ENCODE measurements at regions not wholly inside any gene's neighbourhood (a gene's known extent, or its start where the extent isn't known, plus 50 kb on each side); places are given as distances from the start of the nearest gene placed in this dataset.

DNA sequence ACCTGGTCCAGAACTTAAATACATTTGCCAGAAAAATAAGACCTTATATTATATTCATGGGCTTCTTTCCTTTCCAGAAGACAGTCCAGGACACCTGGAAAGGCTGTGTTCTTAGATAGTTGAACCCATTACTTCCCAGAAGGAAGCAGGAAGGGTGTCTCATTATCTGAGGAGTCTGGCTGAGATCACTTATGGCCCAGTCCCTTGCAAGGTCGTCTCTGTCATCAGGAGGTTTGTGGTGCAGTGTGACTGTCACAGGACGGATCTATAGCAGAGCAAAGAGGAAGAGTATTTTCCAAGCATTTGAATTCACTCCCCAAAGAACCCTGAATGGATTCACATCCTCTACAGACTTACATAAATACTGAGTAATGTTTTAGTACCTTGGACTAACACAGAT is 270.7 kb upstream of the MTNR1B start:
- peaks cover 5 to 19% of the 10 kb centered on the region in 2 experiments for H3K4me1 ChIP-seq (ENCODE audit: control insufficient read depth in 1 of 2, insufficient read depth in 2 of 2, low read depth in 1 of 2, low read length in 1 of 2)
- no peaks in the 10 kb centered on the region for H3K9me2 ChIP-seq
- no peaks in the 10 kb centered on the region for H3K36me3 ChIP-seq (replicated peaks in 1 of 2; ENCODE audit: control insufficient read depth in 1 of 2, insufficient read depth in 2 of 2, low read length in 1 of 2)
- POLR2A ChIA-PET, result no interaction called here
- 53% methylated on average over 2 of the region's 2 CpGs for WGBS (ENCODE audit: low lambda C conversion rate)
- H2AFZ ChIP-seq (ENCODE audit: low read depth), result no peak overlapping the region
- H3K9ac ChIP-seq, result no peak overlapping the region
- no peak overlapping the region; a peak in 1 of 4 replicates for H3K27ac ChIP-seq (ENCODE audit: low read depth in 2 of 2, low read length in 1 of 2)
- H3K4me2 ChIP-seq, result no peak overlapping the region
- DNase-seq, result no peak
- H3K27me3 ChIP-seq (ENCODE audit: insufficient read depth), result no peaks in the 10 kb centered on the region
- peaks cover 16% of the 10 kb centered on the region for H3F3A ChIP-seq (replicated peaks; ENCODE audit: insufficient read depth)
- no peaks in the 10 kb centered on the region for H4K20me1 ChIP-seq (ENCODE audit: insufficient read depth)
- H3K4me3 ChIP-seq (ENCODE audit: low read depth in 2 of 2, low read length in 1 of 2), result no peak overlapping the region
- H3K9me3 ChIP-seq, result no peaks in the 10 kb centered on the region
- no peak for TF ChIP-seq POLR2AphosphoS5 (IDR thresholded peaks at IDR 0.05; ENCODE audit: low read depth, low read length)
- no peak for TF ChIP-seq FOXM1 (IDR thresholded peaks at IDR 0.05; ENCODE audit: low read depth)
- no peak for TF ChIP-seq TEAD4 (IDR thresholded peaks at IDR 0.05; ENCODE audit: borderline replicate concordance, insufficient read depth)
- TF ChIP-seq SMC3 (IDR thresholded peaks at IDR 0.05; ENCODE audit: low read depth, low read length), result no peak
- TF ChIP-seq EP300 (IDR thresholded peaks at IDR 0.05; ENCODE audit: borderline replicate concordance in 1 of 2, low read depth in 1 of 2, low read length in 1 of 2), result no peak
- no peaks in the 10 kb centered on the region for H3K79me2 ChIP-seq (ENCODE audit: insufficient read depth)
- CTCF ChIA-PET, result interaction anchor here (1.3 kb wide), 1 partner anchor 188 kb away, joined by 5 read pairs; no protein-coding TSS in a partner anchor

DNA sequence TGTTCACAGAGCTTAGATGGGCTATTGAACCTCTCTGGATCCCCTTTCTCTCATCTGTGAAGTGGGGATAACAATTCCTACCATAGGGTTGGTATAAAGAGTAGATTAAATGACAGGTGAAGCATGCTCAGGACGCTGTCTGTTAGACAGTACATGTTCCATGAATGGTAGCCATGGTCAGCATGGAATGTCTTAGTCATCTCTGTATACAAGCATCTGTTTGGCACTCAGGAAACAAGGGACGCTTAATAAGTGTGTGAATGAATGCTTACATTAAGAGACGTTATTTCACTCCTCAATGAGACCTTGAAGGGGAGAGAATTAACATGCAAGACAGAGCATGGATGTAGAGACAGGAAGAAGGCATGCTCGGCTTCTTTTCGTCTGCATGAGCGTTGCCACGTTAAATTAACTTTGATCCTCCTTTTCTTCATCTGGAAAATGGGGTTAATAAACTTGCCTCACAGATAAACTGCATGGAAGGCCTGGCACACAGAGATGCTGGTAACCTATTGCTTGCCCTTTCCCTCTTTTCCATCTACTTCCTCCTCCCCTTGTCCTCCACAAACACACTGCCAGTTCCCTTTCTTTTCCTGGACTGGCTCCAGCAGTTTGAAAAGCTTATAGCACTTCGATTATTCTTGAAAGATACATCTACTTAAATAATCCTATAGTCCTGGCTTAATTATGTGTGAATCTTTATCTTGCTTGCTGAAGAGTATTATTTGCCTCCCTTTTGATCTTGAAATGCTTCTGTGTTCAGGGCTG is 267.2 kb upstream of the MTNR1B start:
- WGBS (ENCODE audit: low lambda C conversion rate), result 56% methylated on average over 8 of the region's 8 CpGs
- CTCF ChIA-PET, result interaction anchor here (0.9 to 1.0 kb wide), 2 partner anchors 18 to 534 kb away, joined by 3 read pairs; no protein-coding TSS in a partner anchor
- no peaks in the 10 kb centered on the region for H4K20me1 ChIP-seq (ENCODE audit: insufficient read depth)
- no peaks in the 10 kb centered on the region for H3K9me3 ChIP-seq
- DNase-seq, result no peak
- POLR2A ChIA-PET, result no interaction called here
- peak overlapping the region; percentile 7 to 98; a peak in 3 of 4 replicates for H3K27ac ChIP-seq (ENCODE audit: low read depth in 2 of 2, low read length in 1 of 2)
- H3K27me3 ChIP-seq (ENCODE audit: insufficient read depth), result no peaks in the 10 kb centered on the region
- peak overlapping the region; percentile 63; the same call in 1 of the 2 replicates for H3K4me2 ChIP-seq
- peak overlapping the region; percentile 77 for H3K9ac ChIP-seq
- H3K4me3 ChIP-seq (ENCODE audit: low read depth in 2 of 2, low read length in 1 of 2), result no peak overlapping the region
- H3K36me3 ChIP-seq (replicated peaks in 1 of 2; ENCODE audit: control insufficient read depth in 1 of 2, insufficient read depth in 2 of 2, low read length in 1 of 2), result no peaks in the 10 kb centered on the region
- peaks cover 8 to 27% of the 10 kb centered on the region in 2 experiments for H3K4me1 ChIP-seq (ENCODE audit: control insufficient read depth in 1 of 2, insufficient read depth in 2 of 2, low read depth in 1 of 2, low read length in 1 of 2)
- no peaks in the 10 kb centered on the region for H3K79me2 ChIP-seq (ENCODE audit: insufficient read depth)
- 0 out of 2 replicates have a peak overlapping the region, but pooled peaks have one; percentile 32 for H2AFZ ChIP-seq (ENCODE audit: low read depth)
- peaks cover 33% of the 10 kb centered on the region for H3F3A ChIP-seq (replicated peaks; ENCODE audit: insufficient read depth)
- H3K9me2 ChIP-seq, result no peaks in the 10 kb centered on the region
- TF ChIP-seq EP300 (IDR thresholded peaks at IDR 0.05; ENCODE audit: borderline replicate concordance in 1 of 2, low read depth in 1 of 2, low read length in 1 of 2) (0 out of 4 replicates have a peak, but pooled peaks of 1 of the 2 experiments have one; percentile 9), PBX3 (IDR thresholded peaks at IDR 0.05) (peak; percentile 17; the same call in 1 of the 2 replicates), MAX (IDR thresholded peaks at IDR 0.05; ENCODE audit: low read depth) (no peak), TCF12 (IDR thresholded peaks at IDR 0.05) (peak; percentile 29; the same call in 1 of the 2 replicates)

All from SK-N-SH (cell line).